H1 (cell line): ENCODE measurements at regions not wholly inside any gene's neighbourhood (a gene's known extent, or its start where the extent isn't known, plus 50 kb on each side); places are given as distances from the start of the nearest gene placed in this dataset.

Experiments used
- CTCF ChIA-PET: fragments of 300-600 bp; sonication (Branson Sonifier 250); formaldehyde crosslinking; loops from one replicate; lab custom pipeline; 2021; ENCODE audit not compliant: partially characterized antibody; lab: Charles Lee
- POLR2A ChIA-PET: fragments of 300-600 bp; sonication (Branson Sonifier 250); formaldehyde crosslinking; loops from one replicate; lab custom pipeline; 2021; ENCODE audit warnings: inconsistent platforms; ENCODE audit not compliant: partially characterized antibody; lab: Charles Lee
- DNase-seq, 2 experiments: peaks; one replicate each; pipeline versions ENCODE4 v3.0.0 to v3.0.0-alpha.2; 2010 to 2022; ENCODE audit warnings: low spot score in 2 of 2, low read depth in 1 of 2, mixed read lengths in 1 of 2
- FAIRE-seq: peaks from 2 replicates; lab custom pipeline; 2011; peaks lifted over from hg19 to GRCh38; lab: Jason Lieb, UNC
- H2AFZ ChIP-seq: 2 replicates; pipeline ENCODE4 v1.8.1; 2012; ENCODE audit warnings: low read length, inconsistent platforms
- H2AK5ac ChIP-seq: 2 replicates; pipeline ENCODE4 v1.6.1; 2013; ENCODE audit warnings: low read depth, low read length
- H2BK120ac ChIP-seq: replicated peaks from 2 replicates; pipeline ENCODE3; 2013; ENCODE audit warnings: low read depth, low read length, inconsistent platforms
- H2BK12ac ChIP-seq: 2 replicates; pipeline ENCODE4 v1.6.1; 2013; ENCODE audit warnings: low read depth, low read length
- H2BK15ac ChIP-seq: 2 replicates; pipeline ENCODE4 v1.6.1; 2013; ENCODE audit warnings: low read length
- H2BK20ac ChIP-seq: 2 replicates; pipeline ENCODE4 v1.6.1; 2013; ENCODE audit warnings: low read length
- H2BK5ac ChIP-seq: 2 replicates; pipeline ENCODE4 v1.6.1; 2013; ENCODE audit warnings: low read depth, low read length
- H3K14ac ChIP-seq: 2 replicates; pipeline ENCODE4 v1.6.1; 2013; ENCODE audit warnings: inconsistent platforms; ENCODE audit not compliant: insufficient read length
- H3K18ac ChIP-seq: 2 replicates; pipeline ENCODE4 v1.6.1; 2013; ENCODE audit warnings: low read length; ENCODE audit errors: extremely low read depth
- H3K23ac ChIP-seq: 2 replicates; pipeline ENCODE4 v1.6.1; 2013; ENCODE audit warnings: inconsistent platforms; ENCODE audit not compliant: insufficient read length
- H3K23me2 ChIP-seq: 2 replicates; pipeline ENCODE4 v1.6.1; 2013; ENCODE audit warnings: low read depth, low read length
- H3K27ac ChIP-seq: 2 replicates; pipeline ENCODE4 v1.6.1; 2011; ENCODE audit warnings: low read depth, low read length, inconsistent platforms
- H3K27me3 ChIP-seq, 4 experiments: replicated peaks in 1 of 4; 1 replicate in 1 of 4; 2 replicates in 3 of 4; pipeline versions ENCODE4 v1.6.1 to v1.8.1; 2011 to 2013; ENCODE audit warnings: low read length in 3 of 4, mild to moderate bottlenecking in 3 of 4, inconsistent platforms in 2 of 4, mixed read lengths in 2 of 4, moderate library complexity in 1 of 4; ENCODE audit not compliant: control insufficient read depth in 3 of 4, insufficient read depth in 3 of 4; ENCODE audit errors: extremely low read depth in 1 of 4
- H3K36me3 ChIP-seq, 4 experiments: 2 replicates each; pipeline versions ENCODE4 v1.6.1 to v1.8.1; 2011 to 2013; ENCODE audit warnings: mild to moderate bottlenecking in 4 of 4, low read length in 3 of 4, moderate library complexity in 2 of 4, control low read depth in 1 of 4, inconsistent platforms in 1 of 4; ENCODE audit not compliant: insufficient read depth in 4 of 4, control insufficient read depth in 2 of 4
- H3K4ac ChIP-seq: replicated peaks from 2 replicates; pipeline ENCODE3; 2013; ENCODE audit warnings: low read length, low read depth, mixed read lengths, inconsistent platforms; ENCODE audit not compliant: insufficient read length
- H3K4me1 ChIP-seq, 4 experiments: replicated peaks in 1 of 4; 1 replicate in 1 of 4; 2 replicates in 3 of 4; pipeline versions ENCODE4 v1.6.1 to v1.8.1; 2011 to 2013; ENCODE audit warnings: low read length in 3 of 4, inconsistent platforms in 2 of 4, mixed read lengths in 1 of 4; ENCODE audit not compliant: insufficient read depth in 4 of 4, control insufficient read depth in 3 of 4
- H3K4me2 ChIP-seq, 2 experiments: 2 replicates each; pipeline versions ENCODE4 v1.6.1 to v1.8.1; 2011 to 2013; ENCODE audit warnings: low read depth in 2 of 2, low read length in 2 of 2, control low read depth in 1 of 2, inconsistent platforms in 1 of 2, mild to moderate bottlenecking in 1 of 2; ENCODE audit not compliant: insufficient read depth in 1 of 2
- H3K4me3 ChIP-seq, 4 experiments: fragments of 200-600, 300-600 bp in 1 of 4; sonication (generic), shearing (Covaris generic), sonication (Bioruptor Twin) in 1 of 4; 2 replicates each; pipeline versions ENCODE4 v1.5.1 to v1.8.1; 2011 to 2016; ENCODE audit warnings: low read length in 4 of 4, low read depth in 3 of 4, control low read depth in 2 of 4, inconsistent platforms in 2 of 4, mild to moderate bottlenecking in 2 of 4, mixed read lengths in 1 of 4, moderate library complexity in 1 of 4; ENCODE audit not compliant: insufficient read depth in 2 of 4; ENCODE audit errors: extremely low read depth in 1 of 4
- H3K56ac ChIP-seq: replicated peaks from 2 replicates; pipeline ENCODE3; 2013; ENCODE audit warnings: low read depth, mild to moderate bottlenecking, mixed read lengths, low read length, inconsistent platforms; ENCODE audit not compliant: insufficient read length
- H3K79me1 ChIP-seq: 2 replicates; pipeline ENCODE4 v1.6.1; 2013; ENCODE audit warnings: low read depth, low read length, control low read depth
- H3K79me2 ChIP-seq, 2 experiments: 2 replicates each; pipeline versions ENCODE4 v1.6.1 to v1.8.1; 2012 to 2013; ENCODE audit warnings: low read length in 2 of 2, mild to moderate bottlenecking in 2 of 2, inconsistent platforms in 1 of 2; ENCODE audit not compliant: insufficient read depth in 2 of 2, control insufficient read depth in 1 of 2
- H3K9ac ChIP-seq, 4 experiments: replicated peaks in 1 of 4; 1 replicate in 1 of 4; 2 replicates in 3 of 4; pipeline versions ENCODE4 v1.6.1 to v1.8.1; 2011 to 2013; ENCODE audit warnings: low read depth in 3 of 4, low read length in 3 of 4, control low read depth in 2 of 4, mild to moderate bottlenecking in 2 of 4, moderate library complexity in 2 of 4, inconsistent platforms in 1 of 4; ENCODE audit errors: extremely low read depth in 1 of 4
- H3K9me3 ChIP-seq, 2 experiments: 2 replicates each; pipeline versions ENCODE4 v1.6.1 to v1.8.1; 2012 to 2013; ENCODE audit warnings: mild to moderate bottlenecking in 2 of 2, moderate library complexity in 2 of 2, control low read depth in 1 of 2, inconsistent platforms in 1 of 2, low read depth in 1 of 2, low read length in 1 of 2, mixed read lengths in 1 of 2; ENCODE audit not compliant: insufficient read depth in 2 of 2
- H4K20me1 ChIP-seq, 2 experiments: replicated peaks in 1 of 2; 2 replicates each; pipeline versions ENCODE3 to v1.8.1; 2011 to 2013; ENCODE audit warnings: inconsistent platforms in 2 of 2, low read length in 2 of 2, mild to moderate bottlenecking in 1 of 2; ENCODE audit not compliant: insufficient read depth in 2 of 2, control insufficient read depth in 1 of 2
- H4K5ac ChIP-seq: 2 replicates; pipeline ENCODE4 v1.6.1; 2013; ENCODE audit warnings: low read length, low read depth, mixed read lengths, inconsistent platforms; ENCODE audit not compliant: insufficient read length
- H4K8ac ChIP-seq: 2 replicates; pipeline ENCODE4 v1.8.0; 2013; ENCODE audit warnings: mild to moderate bottlenecking, moderate library complexity, low read length, inconsistent platforms; ENCODE audit not compliant: insufficient read depth; ENCODE audit errors: extremely low read depth
- H4K91ac ChIP-seq: replicated peaks from 2 replicates; pipeline ENCODE3; 2013; ENCODE audit warnings: low read length, mixed read lengths, inconsistent platforms; ENCODE audit not compliant: insufficient read length
- CTCF ChIP-seq, 3 experiments: IDR thresholded peaks; 1 replicate in 2 of 3; 2 replicates in 1 of 3; pipeline versions ENCODE4 v1.5.1 to v1.6.1; 2011; ENCODE audit warnings: low read length in 3 of 3, mild to moderate bottlenecking in 3 of 3, inconsistent platforms in 2 of 3, low read depth in 1 of 3, moderate library complexity in 1 of 3; ENCODE audit not compliant: insufficient read depth in 1 of 3; ENCODE audit errors: control extremely low read depth in 1 of 3
- KDM5A ChIP-seq: fragments of 200-600 bp; IDR thresholded peaks from 2 replicates; pipeline ENCODE4 v1.7.1; 2012; ENCODE audit warnings: mild to moderate bottlenecking, low read length, inconsistent platforms, mixed read lengths
- NANOG ChIP-seq: IDR thresholded peaks from 2 replicates; pipeline ENCODE4 v1.6.1; 2011; ENCODE audit warnings: low read length, low read depth, mild to moderate bottlenecking, inconsistent platforms; ENCODE audit not compliant: insufficient read depth, poor library complexity, severe bottlenecking
- RAD21 ChIP-seq, 2 experiments: IDR thresholded peaks in 1 of 2; conservative IDR thresholded peaks in 1 of 2; 2 replicates each; pipeline ENCODE4 v1.6.1; 2011; ENCODE audit warnings: low read depth in 2 of 2, low read length in 2 of 2, improper control_type of control experiment in 1 of 2, inconsistent platforms in 1 of 2, mild to moderate bottlenecking in 1 of 2, moderate library complexity in 1 of 2
- YY1 ChIP-seq: IDR thresholded peaks from 2 replicates; pipeline ENCODE4 v1.6.1; 2011; ENCODE audit warnings: low read depth, mild to moderate bottlenecking, low read length
- WGBS, 2 experiments: shearing (Covaris generic) in 1 of 2; methylation state at CpG; one replicate each; pipeline versions ENCODE4 v1.1.6 to v1.1.7; 2013 to 2015; ENCODE audit warnings: low lambda C conversion rate in 2 of 2, mixed read lengths in 2 of 2, inconsistent platforms in 1 of 2, low coverage in 1 of 2, missing lambda C conversion rate in 1 of 2; ENCODE audit not compliant: insufficient replicate concordance in 2 of 2, insufficient coverage in 1 of 2, insufficient read length in 1 of 2; ENCODE audit errors: extremely low coverage in 1 of 2, missing lambda C conversion rate in 1 of 2; 5-methylcytosine and 5-hydroxymethylcytosine counted together

GRCh38 chr10:59970396-59971368, 64.3 kb upstream of the CCDC6 start:
- H3K4me2 ChIP-seq = no peak overlapping the region
- peaks cover 0 to 10% (median 4%) of the 10 kb centered on the region in 4 experiments; a peak in 3 of 7 replicates for H3K4me1 ChIP-seq
- H2BK15ac ChIP-seq = no peak overlapping the region
- H2BK120ac ChIP-seq = no peak overlapping the region
- no peaks in the 10 kb centered on the region for H3K79me2 ChIP-seq
- H4K91ac ChIP-seq = no peak overlapping the region
- H3K23me2 ChIP-seq = no peaks in the 10 kb centered on the region
- no peak overlapping the region for H2BK12ac ChIP-seq
- CTCF ChIA-PET = interaction anchor here (0.6 to 3.1 kb wide), 20 partner anchors 9 to 391 kb away, joined by 3 to 12 read pairs (median 3); no protein-coding TSS in a partner anchor
- no peaks in the 10 kb centered on the region; a peak in 1 of 4 replicates for H3K9me3 ChIP-seq
- H3K4me3 ChIP-seq = no peak overlapping the region
- 61% methylated on average over 5 of the region's 5 CpGs; no CpG with 5 or more reads in 1 of the 2 experiments for WGBS, 2 experiments
- no peak overlapping the region for H4K5ac ChIP-seq
- DNase-seq (no peak), FAIRE-seq (no peak)
- no peak overlapping the region for H3K14ac ChIP-seq
- H2BK20ac ChIP-seq = no peak overlapping the region
- H3K18ac ChIP-seq = no peak overlapping the region; the same call in none of the 2 replicates
- no peaks in the 10 kb centered on the region for H4K20me1 ChIP-seq
- no peak overlapping the region for H3K23ac ChIP-seq
- no peak overlapping the region for H3K9ac ChIP-seq
- no peaks in the 10 kb centered on the region for H3K79me1 ChIP-seq
- peak; percentile 47 to 61 for TF ChIP-seq RAD21 (IDR thresholded peaks at IDR 0.05 in 1 of 2, conservative IDR thresholded peaks at IDR 0.05 in 1 of 2; ENCODE audit: low read depth in 2 of 2, low read length in 2 of 2)
- no peak for TF ChIP-seq KDM5A
- peak; percentile 41 to 71 (median 66); a peak in 3 of 4 replicates for TF ChIP-seq CTCF (IDR thresholded peaks at IDR 0.05; ENCODE audit: control extremely low read depth in 1 of 3, insufficient read depth in 1 of 3, low read depth in 1 of 3, low read length in 3 of 3)
- TF ChIP-seq NANOG = no peak
- TF ChIP-seq YY1 = peak; percentile 37; the same call in 1 of the 2 replicates
- no peaks in the 10 kb centered on the region for H3K36me3 ChIP-seq
- H3K27ac ChIP-seq = no peak overlapping the region
- H3K4ac ChIP-seq = no peak overlapping the region
- H4K8ac ChIP-seq = no peak overlapping the region
- no peak overlapping the region for H3K56ac ChIP-seq
- no peak overlapping the region for H2BK5ac ChIP-seq
- no peaks in the 10 kb centered on the region for H3K27me3 ChIP-seq
- H2AFZ ChIP-seq = peak overlapping the region; percentile 98
- POLR2A ChIA-PET = no interaction called here
- no peak overlapping the region for H2AK5ac ChIP-seq
